AG20443 (cell line): ENCODE measurements at regions not wholly inside any gene's neighbourhood (a gene's known extent, or its start where the extent isn't known, plus 50 kb on each side); places are given as distances from the start of the nearest gene placed in this dataset.

Experiments used
- DNase-seq: peaks from one replicate; pipeline ENCODE4 v3.0.0; 2012; ENCODE audit warnings: low spot score, mixed read lengths

- no peak for DNase-seq
Measured at GRCh38 chr5:3222924-3223323, 372.7 kb upstream of the IRX1 start.

GRCh38 chr5:3221432-3221831 lies 374.2 kb upstream of the IRX1 start:
- DNase-seq, result no peak

- no peak for DNase-seq
Measured at GRCh38 chr5:3220638-3221288, 374.9 kb upstream of the IRX1 start.

GRCh38 chr5:3220201-3220600 lies 375.4 kb upstream of the IRX1 start:
- DNase-seq, result no peak

- no peak for DNase-seq
Measured at GRCh38 chr5:3218916-3219650, 376.5 kb upstream of the IRX1 start.

GRCh38 chr5:3217771-3218495 lies 377.7 kb upstream of the IRX1 start:
- DNase-seq, result no peak

- DNase-seq, result no peak
Measured at GRCh38 chr5:3217114-3217513, 378.5 kb upstream of the IRX1 start.

- no peak for DNase-seq
Measured at GRCh38 chr5:3216386-3216785, 379.2 kb upstream of the IRX1 start.

GRCh38 chr5:3214838-3215374 lies 380.7 kb upstream of the IRX1 start:
- no peak for DNase-seq

GRCh38 chr5:3214396-3214795 lies 381.2 kb upstream of the IRX1 start:
- no peak for DNase-seq

- DNase-seq, result no peak
Measured at GRCh38 chr5:3212869-3213268, 382.8 kb upstream of the IRX1 start.

GRCh38 chr5:3210531-3210930 lies 385.1 kb upstream of the IRX1 start:
- no peak for DNase-seq

- no peak for DNase-seq
Measured at GRCh38 chr5:3209918-3210317, 385.7 kb upstream of the IRX1 start.

GRCh38 chr5:3202570-3202969 lies 393.1 kb upstream of the IRX1 start:
- DNase-seq, result no peak

- DNase-seq, result no peak
Measured at GRCh38 chr5:3201941-3202340, 393.7 kb upstream of the IRX1 start.

- DNase-seq, result no peak
Measured at GRCh38 chr5:3201121-3201520, 394.5 kb upstream of the IRX1 start.

- no peak for DNase-seq
Measured at GRCh38 chr5:3199962-3200755, 395.5 kb upstream of the IRX1 start.

GRCh38 chr5:3198074-3198449 lies 397.6 kb upstream of the IRX1 start:
- no peak for DNase-seq

GRCh38 chr5:3197304-3198073 lies 398.1 kb upstream of the IRX1 start:
- DNase-seq, result no peak

GRCh38 chr5:3195994-3196393 lies 399.6 kb upstream of the IRX1 start:
- no peak for DNase-seq

GRCh38 chr5:3194684-3195083 lies 400.9 kb upstream of the IRX1 start:
- no peak for DNase-seq
